MM.1S (cell line): ENCODE measurements at regions not wholly inside any gene's neighbourhood (a gene's known extent, or its start where the extent isn't known, plus 50 kb on each side); places are given as distances from the start of the nearest gene placed in this dataset.

Experiments
- DNase-seq: peaks from one replicate; pipeline ENCODE4 v3.0.0-alpha.2; 2015
- H2AFZ ChIP-seq: fragments of 300-600 bp; sonication (generic); 2 replicates; pipeline ENCODE4 v1.6.0; 2016; ENCODE audit warnings: antibody characterized with exemption, low read length
- H3F3A ChIP-seq: fragments of 300-600 bp; sonication (generic); 2 replicates; pipeline ENCODE4 v1.6.1; 2016; ENCODE audit warnings: mild to moderate bottlenecking, antibody characterized with exemption, low read length, moderate library complexity, mixed read lengths; ENCODE audit not compliant: insufficient read depth
- H3K27ac ChIP-seq: fragments of 300-600 bp; sonication (generic); 2 replicates; pipeline ENCODE4 v1.5.1; 2016; ENCODE audit warnings: mild to moderate bottlenecking, low read length
- H3K27me3 ChIP-seq: fragments of 300-600 bp; sonication (generic); replicated peaks from 2 replicates; pipeline ENCODE4 v1.6.0; 2016; ENCODE audit warnings: low read length; ENCODE audit not compliant: insufficient read depth
- H3K36me3 ChIP-seq: fragments of 300-600 bp; sonication (generic); replicated peaks from 2 replicates; pipeline ENCODE4 v1.6.1; 2016; ENCODE audit warnings: mild to moderate bottlenecking, low read length, mixed read lengths; ENCODE audit not compliant: insufficient read depth
- H3K4me1 ChIP-seq: fragments of 300-600 bp; sonication (generic); 2 replicates; pipeline ENCODE4 v1.6.1; 2016; ENCODE audit warnings: low read length, mixed read lengths
- H3K4me2 ChIP-seq: fragments of 300-600 bp; sonication (generic); 2 replicates; pipeline ENCODE4 v1.6.0; 2016; ENCODE audit warnings: low read depth, low read length
- H3K4me3 ChIP-seq: fragments of 300-600 bp; sonication (generic); 2 replicates; pipeline ENCODE4 v1.5.1; 2016; ENCODE audit warnings: low read length, mixed read lengths
- H3K79me2 ChIP-seq: fragments of 300-600 bp; sonication (generic); 2 replicates; pipeline ENCODE4 v1.6.1; 2016; ENCODE audit warnings: mixed run types, low read length, mixed read lengths
- H3K9ac ChIP-seq: fragments of 300-600 bp; sonication (generic); 2 replicates; pipeline ENCODE4 v1.6.1; 2016; ENCODE audit warnings: low read length, mixed read lengths
- H3K9me2 ChIP-seq: fragments of 300-600 bp; sonication (generic); replicated peaks from 2 replicates; pipeline ENCODE4 v1.6.1; 2016; ENCODE audit warnings: mild to moderate bottlenecking, low read length, mixed read lengths; ENCODE audit not compliant: insufficient read depth
- H3K9me3 ChIP-seq: fragments of 300-600 bp; sonication (generic); replicated peaks from 2 replicates; pipeline ENCODE4 v1.6.1; 2016; ENCODE audit warnings: mild to moderate bottlenecking, low read length, mixed read lengths; ENCODE audit not compliant: insufficient read depth
- H4K20me1 ChIP-seq: fragments of 300-600 bp; sonication (generic); 2 replicates; pipeline ENCODE4 v1.6.1; 2016; ENCODE audit warnings: mild to moderate bottlenecking, low read length, moderate library complexity, mixed read lengths; ENCODE audit not compliant: insufficient read depth
- CTCF ChIP-seq: fragments of 300-600 bp; sonication (generic); IDR thresholded peaks from 2 replicates; pipeline ENCODE4 v1.5.1; 2016; ENCODE audit warnings: antibody characterized with exemption, low read length, mixed read lengths
- EZH2 ChIP-seq: fragments of 300-600 bp; sonication (generic); optimal IDR thresholded peaks from 2 replicates; pipeline ENCODE3; 2017; ENCODE audit warnings: low read depth, mild to moderate bottlenecking, antibody characterized with exemption, low read length, mixed read lengths
- EZH2phosphoT487 ChIP-seq: fragments of 300-600 bp; sonication (generic); IDR thresholded peaks from 2 replicates; pipeline ENCODE4 v1.6.1; 2018; ENCODE audit warnings: antibody characterized with exemption, low read length

DNA sequence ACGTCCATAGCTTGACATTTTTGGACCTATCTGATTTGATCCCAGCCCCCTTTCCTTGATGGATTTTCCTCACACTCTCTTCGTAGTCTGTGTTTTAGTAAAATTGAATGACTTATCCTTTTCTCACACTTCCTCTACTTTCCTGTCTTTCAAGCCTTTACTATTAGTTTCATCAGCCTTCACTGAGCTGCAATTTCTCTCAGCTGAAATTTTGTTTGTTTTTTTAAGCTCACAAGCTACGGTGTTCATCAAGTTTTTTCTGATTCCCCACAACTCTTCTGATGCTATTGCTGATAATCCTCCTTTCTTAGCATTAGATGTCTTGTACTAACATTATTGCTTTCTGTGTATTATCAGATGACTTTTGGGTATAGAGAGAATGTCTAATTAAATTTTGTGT lies 263.7 kb downstream of the TBX18 start:
- no peak for DNase-seq
- no peaks in the 10 kb centered on the region for H3K27me3 ChIP-seq
- no peaks in the 10 kb centered on the region for H3K9me2 ChIP-seq
- no peaks in the 10 kb centered on the region for H3K4me1 ChIP-seq
- H2AFZ ChIP-seq, result no peak overlapping the region
- no peak overlapping the region for H3K4me3 ChIP-seq
- no peaks in the 10 kb centered on the region for H3K9me3 ChIP-seq
- no peaks in the 10 kb centered on the region for H3K79me2 ChIP-seq
- TF ChIP-seq EZH2phosphoT487 (no peak), CTCF (no peak), EZH2 (no peak)
- no peak overlapping the region for H3K27ac ChIP-seq
- H3K36me3 ChIP-seq, result no peaks in the 10 kb centered on the region
- no peak overlapping the region for H3K4me2 ChIP-seq
- H3F3A ChIP-seq, result no peaks in the 10 kb centered on the region
- no peak overlapping the region for H3K9ac ChIP-seq
- H4K20me1 ChIP-seq, result no peaks in the 10 kb centered on the region

- H3F3A ChIP-seq, result no peaks in the 10 kb centered on the region
- H3K9me2 ChIP-seq, result no peaks in the 10 kb centered on the region
- no peaks in the 10 kb centered on the region for H3K36me3 ChIP-seq
- H3K27me3 ChIP-seq, result no peaks in the 10 kb centered on the region
- no peaks in the 10 kb centered on the region for H3K79me2 ChIP-seq
- H2AFZ ChIP-seq, result no peak overlapping the region
- H3K9ac ChIP-seq, result no peak overlapping the region
- no peak overlapping the region for H3K4me2 ChIP-seq
- no peaks in the 10 kb centered on the region for H3K9me3 ChIP-seq
- DNase-seq, result no peak
- no peaks in the 10 kb centered on the region for H4K20me1 ChIP-seq
- no peak overlapping the region for H3K4me3 ChIP-seq
- H3K27ac ChIP-seq, result no peak overlapping the region
- no peak for TF ChIP-seq EZH2phosphoT487
- TF ChIP-seq CTCF, result no peak
- no peak for TF ChIP-seq EZH2
- no peaks in the 10 kb centered on the region for H3K4me1 ChIP-seq
Measured at GRCh38 chr6:84498905-84499304, 265.5 kb downstream of the TBX18 start.

- H3K9ac ChIP-seq, result no peak overlapping the region
- H3K36me3 ChIP-seq, result no peaks in the 10 kb centered on the region
- no peak overlapping the region for H3K4me2 ChIP-seq
- H3K27ac ChIP-seq, result no peak overlapping the region
- no peaks in the 10 kb centered on the region for H3F3A ChIP-seq
- H4K20me1 ChIP-seq, result no peaks in the 10 kb centered on the region
- H3K9me2 ChIP-seq, result no peaks in the 10 kb centered on the region
- no peak for TF ChIP-seq EZH2phosphoT487
- no peak for TF ChIP-seq EZH2
- no peak for TF ChIP-seq CTCF
- DNase-seq, result no peak
- no peak overlapping the region for H3K4me3 ChIP-seq
- no peak overlapping the region for H2AFZ ChIP-seq
- H3K27me3 ChIP-seq, result no peaks in the 10 kb centered on the region
- no peaks in the 10 kb centered on the region for H3K79me2 ChIP-seq
- H3K4me1 ChIP-seq, result no peaks in the 10 kb centered on the region
- no peaks in the 10 kb centered on the region for H3K9me3 ChIP-seq
Measured at GRCh38 chr6:84492241-84493165, 265.1 kb upstream of the CEP162 start.
